GM23338 (cell line): ENCODE measurements at regions not wholly inside any gene's neighbourhood (a gene's known extent, or its start where the extent isn't known, plus 50 kb on each side); places are given as distances from the start of the nearest gene placed in this dataset.

Experiments used
- ATAC-seq: fragments of 200-7000 bp; cut with Tn5 transposase; 3 replicates; pipeline ENCODE4 v1.9.1; 2020
- DNase-seq: peaks from one replicate; pipeline ENCODE4 v3.0.0-alpha.2; 2015; ENCODE audit warnings: low spot score
- H2AFZ ChIP-seq: fragments of 200-600 bp; sonication (generic); 2 replicates; pipeline ENCODE4 v1.8.0; 2016; ENCODE audit warnings: antibody characterized with exemption, mild to moderate bottlenecking, moderate library complexity
- H3F3A ChIP-seq: fragments of 200-600 bp; sonication (generic); replicated peaks from 2 replicates; pipeline ENCODE4 v1.8.0; 2017; ENCODE audit warnings: antibody characterized with exemption, mixed run types, low read depth
- H3K27ac ChIP-seq: fragments of 200-600 bp; sonication (generic); 2 replicates; pipeline ENCODE4 v1.6.1; 2016; ENCODE audit warnings: low read depth
- H3K27me3 ChIP-seq: fragments of 200-600 bp; sonication (generic); 2 replicates; pipeline ENCODE4 v1.8.0; 2016; ENCODE audit warnings: mild to moderate bottlenecking, mixed run types, moderate library complexity; ENCODE audit not compliant: insufficient read depth
- H3K36me3 ChIP-seq: fragments of 200-600 bp; sonication (generic); 2 replicates; pipeline ENCODE4 v1.8.0; 2016; ENCODE audit warnings: mild to moderate bottlenecking; ENCODE audit not compliant: insufficient read depth
- H3K4me1 ChIP-seq: fragments of 200-600 bp; sonication (generic); 2 replicates; pipeline ENCODE4 v1.8.0; 2016; ENCODE audit warnings: mild to moderate bottlenecking, moderate library complexity; ENCODE audit not compliant: insufficient read depth
- H3K4me2 ChIP-seq: fragments of 200-600 bp; sonication (generic); 2 replicates; pipeline ENCODE4 v1.7.1; 2017; ENCODE audit warnings: mixed run types
- H3K4me3 ChIP-seq: fragments of 200-600 bp; sonication (generic); 2 replicates; pipeline ENCODE4 v1.6.1; 2016; ENCODE audit warnings: mixed run types
- H3K79me2 ChIP-seq: fragments of 200-600 bp; sonication (generic); replicated peaks from 2 replicates; pipeline ENCODE4 v1.8.0; 2017; ENCODE audit warnings: mild to moderate bottlenecking; ENCODE audit not compliant: insufficient read depth
- H3K9me2 ChIP-seq: fragments of 200-600 bp; sonication (generic); 2 replicates; pipeline ENCODE4 v1.8.0; 2017; ENCODE audit not compliant: insufficient read depth
- H4K20me1 ChIP-seq: fragments of 200-600 bp; sonication (generic); replicated peaks from 2 replicates; pipeline ENCODE4 v1.8.0; 2017; ENCODE audit warnings: mild to moderate bottlenecking; ENCODE audit not compliant: insufficient read depth
- H3K27ac Mint-ChIP-seq: 2 replicates; pipeline ENCODE4 v1.8.0; 2020; ENCODE audit warnings: inconsistent platforms, mild to moderate bottlenecking, moderate library complexity, mixed read lengths
- H3K27me3 Mint-ChIP-seq: 3 replicates; pipeline ENCODE4 v1.8.0; 2022; ENCODE audit warnings: low read depth, mild to moderate bottlenecking, moderate library complexity, mixed read lengths, inconsistent platforms; ENCODE audit not compliant: insufficient read depth, poor library complexity
- H3K36me3 Mint-ChIP-seq: 3 replicates; pipeline ENCODE4 v1.8.0; 2021; ENCODE audit warnings: low read depth, mild to moderate bottlenecking, inconsistent platforms, moderate library complexity, mixed read lengths
- H3K4me1 Mint-ChIP-seq: 3 replicates; pipeline ENCODE4 v1.8.0; 2020; ENCODE audit warnings: mild to moderate bottlenecking, inconsistent platforms, mixed read lengths
- H3K4me3 Mint-ChIP-seq: 3 replicates; pipeline ENCODE4 v1.8.0; 2021; ENCODE audit warnings: moderate library complexity, mild to moderate bottlenecking, inconsistent platforms, mixed read lengths
- H3K9me3 Mint-ChIP-seq: 3 replicates; pipeline ENCODE4 v1.8.0; 2020; ENCODE audit warnings: moderate library complexity, mild to moderate bottlenecking, inconsistent platforms, mixed read lengths
- CREB1 ChIP-seq: fragments of 250-450 bp; sonication (Bioruptor Pico); IDR thresholded peaks from 2 replicates; pipeline ENCODE4 v1.5.0; 2020; ENCODE audit warnings: low read depth, mild to moderate bottlenecking, moderate library complexity
- CTCF ChIP-seq, 2 experiments: fragments of 200-600 bp in 1 of 2; sonication (generic) in 1 of 2; conservative IDR thresholded peaks; 2 replicates each; pipeline versions ENCODE4 v1.5.1 to v1.6.1; 2016 to 2017; ENCODE audit warnings: antibody characterized with exemption in 2 of 2, low read depth in 2 of 2, mild to moderate bottlenecking in 2 of 2, moderate library complexity in 1 of 2
- EZH2 ChIP-seq: fragments of 200-600 bp; sonication (generic); IDR thresholded peaks from one replicate; pipeline ENCODE4 v1.8.0; 2017; ENCODE audit warnings: antibody characterized with exemption, mild to moderate bottlenecking, low read depth; ENCODE audit not compliant: unreplicated experiment
- EZH2phosphoT487 ChIP-seq: fragments of 200-600 bp; sonication (generic); IDR thresholded peaks from one replicate; pipeline ENCODE4 v1.8.1; 2018; ENCODE audit warnings: antibody characterized with exemption; ENCODE audit not compliant: unreplicated experiment
- JUNB ChIP-seq: IDR thresholded peaks from one replicate; pipeline ENCODE4 v1.6.1; 2016; ENCODE audit warnings: antibody characterized with exemption; ENCODE audit not compliant: unreplicated experiment
- NANOG ChIP-seq: IDR thresholded peaks from 2 replicates; pipeline ENCODE4 v1.6.1; 2016; ENCODE audit warnings: antibody characterized with exemption, borderline replicate concordance
- POLR2AphosphoS5 ChIP-seq: IDR thresholded peaks from 2 replicates; pipeline ENCODE4 v1.6.1; 2016; ENCODE audit warnings: antibody characterized with exemption, low read depth
- REST ChIP-seq: IDR thresholded peaks from one replicate; pipeline ENCODE4 v1.6.1; 2018; ENCODE audit warnings: antibody characterized with exemption; ENCODE audit not compliant: unreplicated experiment
- STAT1 ChIP-seq: IDR thresholded peaks from one replicate; pipeline ENCODE4 v1.6.1; 2016; ENCODE audit warnings: antibody characterized with exemption; ENCODE audit not compliant: unreplicated experiment
- ZNF114 ChIP-seq: fragments of 250-450 bp; sonication (Bioruptor Pico); IDR thresholded peaks from 2 replicates; pipeline ENCODE4 v1.5.0; 2020; ENCODE audit warnings: mild to moderate bottlenecking, moderate library complexity
- ZNF331 ChIP-seq: fragments of 250-450 bp; sonication (Bioruptor Pico); IDR thresholded peaks from 2 replicates; pipeline ENCODE4 v1.5.0; 2020; ENCODE audit warnings: low read depth, mild to moderate bottlenecking, moderate library complexity
- TF ChIP-seq, protein P1 (sequence below): IDR thresholded peaks from 2 replicates; pipeline ENCODE4 v1.6.1; 2016; ENCODE audit warnings: antibody characterized with exemption
- TF ChIP-seq, protein P2 (sequence below): fragments of 250-450 bp; sonication (Bioruptor Pico); IDR thresholded peaks from 2 replicates; pipeline ENCODE4 v1.5.0; 2020; ENCODE audit warnings: mild to moderate bottlenecking, moderate library complexity

DNA sequence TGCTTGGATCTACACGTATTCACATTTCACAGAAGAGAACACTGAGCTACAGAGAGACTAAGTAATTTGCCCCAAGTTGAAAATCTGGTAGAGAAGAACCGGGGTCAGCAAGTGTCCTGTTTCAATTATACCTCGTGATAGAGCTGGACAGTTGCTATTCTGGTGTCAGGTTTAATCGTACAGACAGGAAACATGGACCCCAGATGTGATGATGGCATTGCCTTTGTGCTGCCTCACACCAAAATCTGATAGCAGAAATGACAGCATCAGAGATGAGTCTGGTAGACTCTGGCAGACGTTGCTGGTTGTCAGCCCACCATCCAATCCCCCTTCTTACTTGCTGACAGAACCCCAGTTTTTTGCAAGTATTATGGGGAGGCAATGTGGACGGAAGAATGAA, 112.1 kb upstream of the FOXF1 start:
- H4K20me1 ChIP-seq: no peaks in the 10 kb centered on the region
- peaks cover 16% of the 10 kb centered on the region for H3K4me1 Mint-ChIP-seq

More for the DNA sequence above, 112.1 kb upstream of the FOXF1 start:
- no peak for ATAC-seq
- no peak for DNase-seq
- H3K27ac Mint-ChIP-seq: no peak overlapping the region
- H3K9me3 Mint-ChIP-seq: no peaks in the 10 kb centered on the region
- no peak overlapping the region for H3K27ac ChIP-seq
- peaks cover 4% of the 10 kb centered on the region for H3K27me3 Mint-ChIP-seq
- H3K36me3 Mint-ChIP-seq: no peaks in the 10 kb centered on the region
- no peaks in the 10 kb centered on the region for H3K79me2 ChIP-seq
- H2AFZ ChIP-seq: no peak overlapping the region
- TF ChIP-seq, protein P1, sequence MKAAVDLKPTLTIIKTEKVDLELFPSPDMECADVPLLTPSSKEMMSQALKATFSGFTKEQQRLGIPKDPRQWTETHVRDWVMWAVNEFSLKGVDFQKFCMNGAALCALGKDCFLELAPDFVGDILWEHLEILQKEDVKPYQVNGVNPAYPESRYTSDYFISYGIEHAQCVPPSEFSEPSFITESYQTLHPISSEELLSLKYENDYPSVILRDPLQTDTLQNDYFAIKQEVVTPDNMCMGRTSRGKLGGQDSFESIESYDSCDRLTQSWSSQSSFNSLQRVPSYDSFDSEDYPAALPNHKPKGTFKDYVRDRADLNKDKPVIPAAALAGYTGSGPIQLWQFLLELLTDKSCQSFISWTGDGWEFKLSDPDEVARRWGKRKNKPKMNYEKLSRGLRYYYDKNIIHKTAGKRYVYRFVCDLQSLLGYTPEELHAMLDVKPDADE: no peak
- TF ChIP-seq, protein P2, sequence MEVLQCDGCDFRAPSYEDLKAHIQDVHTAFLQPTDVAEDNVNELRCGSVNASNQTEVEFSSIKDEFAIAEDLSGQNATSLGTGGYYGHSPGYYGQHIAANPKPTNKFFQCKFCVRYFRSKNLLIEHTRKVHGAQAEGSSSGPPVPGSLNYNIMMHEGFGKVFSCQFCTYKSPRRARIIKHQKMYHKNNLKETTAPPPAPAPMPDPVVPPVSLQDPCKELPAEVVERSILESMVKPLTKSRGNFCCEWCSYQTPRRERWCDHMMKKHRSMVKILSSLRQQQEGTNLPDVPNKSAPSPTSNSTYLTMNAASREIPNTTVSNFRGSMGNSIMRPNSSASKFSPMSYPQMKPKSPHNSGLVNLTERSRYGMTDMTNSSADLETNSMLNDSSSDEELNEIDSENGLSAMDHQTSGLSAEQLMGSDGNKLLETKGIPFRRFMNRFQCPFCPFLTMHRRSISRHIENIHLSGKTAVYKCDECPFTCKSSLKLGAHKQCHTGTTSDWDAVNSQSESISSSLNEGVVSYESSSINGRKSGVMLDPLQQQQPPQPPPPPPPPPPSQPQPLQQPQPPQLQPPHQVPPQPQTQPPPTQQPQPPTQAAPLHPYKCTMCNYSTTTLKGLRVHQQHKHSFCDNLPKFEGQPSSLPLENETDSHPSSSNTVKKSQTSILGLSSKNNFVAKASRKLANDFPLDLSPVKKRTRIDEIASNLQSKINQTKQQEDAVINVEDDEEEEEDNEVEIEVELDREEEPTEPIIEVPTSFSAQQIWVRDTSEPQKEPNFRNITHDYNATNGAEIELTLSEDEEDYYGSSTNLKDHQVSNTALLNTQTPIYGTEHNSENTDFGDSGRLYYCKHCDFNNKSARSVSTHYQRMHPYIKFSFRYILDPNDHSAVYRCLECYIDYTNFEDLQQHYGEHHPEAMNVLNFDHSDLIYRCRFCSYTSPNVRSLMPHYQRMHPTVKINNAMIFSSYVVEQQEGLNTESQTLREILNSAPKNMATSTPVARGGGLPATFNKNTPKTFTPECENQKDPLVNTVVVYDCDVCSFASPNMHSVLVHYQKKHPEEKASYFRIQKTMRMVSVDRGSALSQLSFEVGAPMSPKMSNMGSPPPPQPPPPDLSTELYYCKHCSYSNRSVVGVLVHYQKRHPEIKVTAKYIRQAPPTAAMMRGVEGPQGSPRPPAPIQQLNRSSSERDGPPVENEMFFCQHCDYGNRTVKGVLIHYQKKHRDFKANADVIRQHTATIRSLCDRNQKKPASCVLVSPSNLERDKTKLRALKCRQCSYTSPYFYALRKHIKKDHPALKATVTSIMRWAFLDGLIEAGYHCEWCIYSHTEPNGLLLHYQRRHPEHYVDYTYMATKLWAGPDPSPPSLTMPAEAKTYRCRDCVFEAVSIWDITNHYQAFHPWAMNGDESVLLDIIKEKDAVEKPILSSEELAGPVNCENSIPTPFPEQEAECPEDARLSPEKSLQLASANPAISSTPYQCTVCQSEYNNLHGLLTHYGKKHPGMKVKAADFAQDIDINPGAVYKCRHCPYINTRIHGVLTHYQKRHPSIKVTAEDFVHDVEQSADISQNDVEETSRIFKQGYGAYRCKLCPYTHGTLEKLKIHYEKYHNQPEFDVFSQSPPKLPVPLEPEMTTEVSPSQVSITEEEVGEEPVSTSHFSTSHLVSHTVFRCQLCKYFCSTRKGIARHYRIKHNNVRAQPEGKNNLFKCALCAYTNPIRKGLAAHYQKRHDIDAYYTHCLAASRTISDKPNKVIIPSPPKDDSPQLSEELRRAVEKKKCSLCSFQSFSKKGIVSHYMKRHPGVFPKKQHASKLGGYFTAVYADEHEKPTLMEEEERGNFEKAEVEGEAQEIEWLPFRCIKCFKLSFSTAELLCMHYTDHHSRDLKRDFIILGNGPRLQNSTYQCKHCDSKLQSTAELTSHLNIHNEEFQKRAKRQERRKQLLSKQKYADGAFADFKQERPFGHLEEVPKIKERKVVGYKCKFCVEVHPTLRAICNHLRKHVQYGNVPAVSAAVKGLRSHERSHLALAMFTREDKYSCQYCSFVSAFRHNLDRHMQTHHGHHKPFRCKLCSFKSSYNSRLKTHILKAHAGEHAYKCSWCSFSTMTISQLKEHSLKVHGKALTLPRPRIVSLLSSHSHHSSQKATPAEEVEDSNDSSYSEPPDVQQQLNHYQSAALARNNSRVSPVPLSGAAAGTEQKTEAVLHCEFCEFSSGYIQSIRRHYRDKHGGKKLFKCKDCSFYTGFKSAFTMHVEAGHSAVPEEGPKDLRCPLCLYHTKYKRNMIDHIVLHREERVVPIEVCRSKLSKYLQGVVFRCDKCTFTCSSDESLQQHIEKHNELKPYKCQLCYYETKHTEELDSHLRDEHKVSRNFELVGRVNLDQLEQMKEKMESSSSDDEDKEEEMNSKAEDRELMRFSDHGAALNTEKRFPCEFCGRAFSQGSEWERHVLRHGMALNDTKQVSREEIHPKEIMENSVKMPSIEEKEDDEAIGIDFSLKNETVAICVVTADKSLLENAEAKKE (CRISPR knock-in tag): no peak
- no peak for TF ChIP-seq NANOG
- TF ChIP-seq EZH2phosphoT487: no peak
- TF ChIP-seq JUNB: no peak
- no peak for TF ChIP-seq EZH2
- no peak for TF ChIP-seq STAT1
- no peak for TF ChIP-seq POLR2AphosphoS5
- no peak for TF ChIP-seq CREB1 (CRISPR knock-in tag)
- TF ChIP-seq ZNF331: no peak
- TF ChIP-seq CTCF (conservative IDR thresholded peaks at IDR 0.05; ENCODE audit: low read depth in 2 of 2): no peak
- no peak for TF ChIP-seq REST
- no peak for TF ChIP-seq ZNF114 (CRISPR knock-in tag)
- no peaks in the 10 kb centered on the region for H3K36me3 ChIP-seq
- peaks cover 14% of the 10 kb centered on the region; the same call in 1 of the 2 replicates for H3K9me2 ChIP-seq
- H3K4me3 ChIP-seq: no peak overlapping the region
- H3K4me2 ChIP-seq: no peak overlapping the region
- H3K27me3 ChIP-seq: no peaks in the 10 kb centered on the region
- peaks cover 11% of the 10 kb centered on the region; the same call in 1 of the 2 replicates for H3K4me1 ChIP-seq
- H3K4me3 Mint-ChIP-seq: no peak overlapping the region
- H3F3A ChIP-seq: no peaks in the 10 kb centered on the region
